ENCODE measurements at regions not wholly inside any gene's neighbourhood (a gene's known extent, or its start where the extent isn't known, plus 50 kb on each side); places are given as distances from the start of the nearest gene placed in this dataset.

DNA sequence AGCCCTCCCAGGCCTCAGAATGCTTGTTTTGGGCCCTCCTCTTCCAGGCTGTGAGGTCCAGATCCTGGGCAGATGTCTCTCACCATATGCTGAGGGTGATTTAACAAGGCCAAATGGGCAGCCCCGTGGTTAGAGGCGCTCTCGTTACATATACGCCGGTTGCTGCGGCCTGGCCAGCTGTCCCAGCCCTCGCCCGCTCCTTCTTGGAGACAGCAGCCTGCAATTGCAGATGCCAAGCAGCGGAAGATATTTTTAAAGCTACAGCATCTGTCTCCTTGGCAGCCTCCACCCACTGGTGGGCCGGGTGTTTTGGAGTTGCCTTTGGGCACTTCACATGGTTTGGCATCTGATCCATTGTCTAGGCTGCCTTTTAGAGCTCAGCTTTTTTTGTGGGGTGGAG, 178.8 kb upstream of the NFIA start:
- Histone ChIP-seq H3K79me1 (ENCODE audit: low read depth, low read length) (no peaks in the 10 kb centered on the region), H3K27me3 (replicated peaks in 1 of 4; ENCODE audit: control insufficient read depth in 3 of 4, extremely low read depth in 1 of 4, insufficient read depth in 3 of 4, low read length in 3 of 4) (no peaks in the 10 kb centered on the region), H3K9ac (replicated peaks in 1 of 4; ENCODE audit: extremely low read depth in 1 of 4, low read depth in 3 of 4, low read length in 3 of 4) (no peak overlapping the region), H3K14ac (ENCODE audit: insufficient read length) (no peak overlapping the region), H2BK12ac (ENCODE audit: low read depth, low read length) (no peak overlapping the region), H3K4me3 (ENCODE audit: extremely low read depth in 1 of 4, insufficient read depth in 2 of 4, low read depth in 3 of 4, low read length in 4 of 4) (no peak overlapping the region), H3K18ac (ENCODE audit: extremely low read depth, low read length) (no peak overlapping the region; the same call in 1 of the 2 replicates), H4K20me1 (replicated peaks in 1 of 2; ENCODE audit: control insufficient read depth in 1 of 2, insufficient read depth in 2 of 2, low read length in 2 of 2) (no peaks in the 10 kb centered on the region), H4K8ac (ENCODE audit: extremely low read depth, insufficient read depth, low read length) (peak overlapping the region; percentile 54; the same call in 1 of the 2 replicates), H3K36me3 (ENCODE audit: control insufficient read depth in 2 of 4, insufficient read depth in 4 of 4, low read length in 3 of 4) (no peaks in the 10 kb centered on the region), H4K91ac (replicated peaks; ENCODE audit: insufficient read length, low read length) (no peak overlapping the region), H3K23me2 (ENCODE audit: low read depth, low read length) (no peaks in the 10 kb centered on the region), H3K4me1 (replicated peaks in 1 of 4; ENCODE audit: control insufficient read depth in 3 of 4, insufficient read depth in 4 of 4, low read length in 3 of 4) (peaks cover 3 to 19% (median 9%) of the 10 kb centered on the region in 4 experiments; a peak in 6 of 7 replicates), H3K56ac (replicated peaks; ENCODE audit: insufficient read length, low read depth, low read length) (no peak overlapping the region), H2BK120ac (replicated peaks; ENCODE audit: low read depth, low read length) (no peak overlapping the region), H3K4ac (replicated peaks; ENCODE audit: insufficient read length, low read depth, low read length) (no peak overlapping the region), H3K9me3 (ENCODE audit: insufficient read depth in 2 of 2, low read depth in 1 of 2, low read length in 1 of 2) (no peaks in the 10 kb centered on the region), H2BK20ac (ENCODE audit: low read length) (no peak overlapping the region; the same call in 1 of the 2 replicates), H3K4me2 (ENCODE audit: insufficient read depth in 1 of 2, low read depth in 2 of 2, low read length in 2 of 2) (no peak overlapping the region), H3K27ac (ENCODE audit: low read depth, low read length) (no peak overlapping the region), H2BK15ac (ENCODE audit: low read length) (no peak overlapping the region), H2AK5ac (ENCODE audit: low read depth, low read length) (no peak overlapping the region), H2AFZ (ENCODE audit: low read length) (no peak overlapping the region), H4K5ac (ENCODE audit: insufficient read length, low read depth, low read length) (no peak overlapping the region), H2BK5ac (ENCODE audit: low read depth, low read length) (no peak overlapping the region), H3K23ac (ENCODE audit: insufficient read length) (no peak overlapping the region), H3K79me2 (ENCODE audit: control insufficient read depth in 1 of 2, insufficient read depth in 2 of 2, low read length in 2 of 2) (no peaks in the 10 kb centered on the region)
- WGBS, 2 experiments (ENCODE audit: extremely low coverage in 1 of 2, insufficient coverage in 1 of 2, insufficient read length in 1 of 2, insufficient replicate concordance in 2 of 2, low coverage in 1 of 2, low lambda C conversion rate in 2 of 2, missing lambda C conversion rate in 1 of 2) = 87% methylated on average over 10 of the region's 10 CpGs; no CpG with 5 or more reads in 1 of the 2 experiments
- CTCF ChIA-PET (ENCODE audit: partially characterized antibody) = interaction anchor here (0.6 to 0.9 kb wide), 3 partner anchors 17 to 54 kb away, joined by 3 to 4 read pairs (median 3); no protein-coding TSS in a partner anchor
- POLR2A ChIA-PET (ENCODE audit: partially characterized antibody) = interaction anchor here (0.9 kb wide), 1 partner anchor 8 kb away, joined by 4 read pairs; no protein-coding TSS in a partner anchor
- FAIRE-seq = no peak
- DNase-seq (ENCODE audit: low read depth in 1 of 2, low spot score in 2 of 2) = no peak
- TF ChIP-seq BCL11A (IDR thresholded peaks at IDR 0.05; ENCODE audit: low read depth in 2 of 2, low read length in 2 of 2) = no peak
- no peak for TF ChIP-seq ASH2L (IDR thresholded peaks at IDR 0.05; ENCODE audit: low read length)
- no peak for TF ChIP-seq SP1 (IDR thresholded peaks at IDR 0.05; ENCODE audit: low read depth, low read length)
